Cardiac fibroblast (primary cell): ENCODE measurements at regions not wholly inside any gene's neighbourhood (a gene's known extent, or its start where the extent isn't known, plus 50 kb on each side); places are given as distances from the start of the nearest gene placed in this dataset.

Source experiments
- DNase-seq, 2 donors: peaks; one replicate each; pipeline versions ENCODE4 v3.0.0 to v3.0.0-alpha.2; 2010; ENCODE audit warnings: low read depth in 2 of 2
- H3K4me3 ChIP-seq, 2 donors: replicated peaks in 1 of 2; 1 replicate in 1 of 2; 2 replicates in 1 of 2; pipeline ENCODE4 v1.5.1; 2011; ENCODE audit warnings: low read depth in 2 of 2, low read length in 2 of 2, mild to moderate bottlenecking in 2 of 2, moderate library complexity in 1 of 2
- CTCF ChIP-seq: IDR thresholded peaks from one replicate; pipeline ENCODE4 v1.5.1; 2011; ENCODE audit warnings: low read depth, mild to moderate bottlenecking, low read length, inconsistent platforms

GRCh38 chr5:61625681-61626621 lies 293.9 kb downstream of the ZSWIM6 start:
- H3K4me3 ChIP-seq, result peak overlapping the region; percentile 46
- peak; percentile 18 to 45 for DNase-seq
- no peak for TF ChIP-seq CTCF

- H3K4me3 ChIP-seq, result no peak overlapping the region
- DNase-seq, result no peak
- TF ChIP-seq CTCF, result no peak
These were observed 294.7 kb downstream of the ZSWIM6 start for GRCh38 chr5:61626639-61627282.

GRCh38 chr5:61627531-61627930 lies 295.5 kb downstream of the ZSWIM6 start:
- TF ChIP-seq CTCF, result no peak
- DNase-seq, result no peak
- no peak overlapping the region for H3K4me3 ChIP-seq

- no peak for DNase-seq
- TF ChIP-seq CTCF, result no peak
- H3K4me3 ChIP-seq, result no peak overlapping the region
These were observed 298.9 kb downstream of the ZSWIM6 start for GRCh38 chr5:61630908-61631307.

- DNase-seq, result peak; percentile 19 to 68
- no peak overlapping the region for H3K4me3 ChIP-seq
- TF ChIP-seq CTCF, result no peak
These were observed 299.4 kb downstream of the ZSWIM6 start for GRCh38 chr5:61631438-61631941.

GRCh38 chr5:61632064-61632463 lies 300.0 kb downstream of the ZSWIM6 start:
- no peak for TF ChIP-seq CTCF
- H3K4me3 ChIP-seq, result no peak overlapping the region
- peak in 1 of 2 donors; percentile 12 for DNase-seq
